ENCODE measurements at regions not wholly inside any gene's neighbourhood (a gene's known extent, or its start where the extent isn't known, plus 50 kb on each side); places are given as distances from the start of the nearest gene placed in this dataset.
"Not testable (repeated sequence)": the region's sequence is repeated elsewhere in the genome, so short reads cannot be mapped to it uniquely, and the experiment has no call there.

- DNase-seq, result no peak
Measured at GRCh38 chr5:40346901-40347300, 332.8 kb upstream of the PTGER4 start.

GRCh38 chr5:40338434-40338833, 341.3 kb upstream of the PTGER4 start:
- DNase-seq, result not testable (repeated sequence)

- no peak for DNase-seq
Measured at GRCh38 chr5:40334242-40334635, 345.5 kb upstream of the PTGER4 start.

GRCh38 chr5:40333459-40334241, 346.1 kb upstream of the PTGER4 start:
- DNase-seq, result no peak

- no peak for DNase-seq
Measured at GRCh38 chr5:40332970-40333369, 346.7 kb upstream of the PTGER4 start.

- no peak for DNase-seq
Measured at GRCh38 chr5:40331616-40332015, 348.1 kb upstream of the PTGER4 start.

- no peak for DNase-seq
Measured at GRCh38 chr5:40321514-40321913, 358.2 kb upstream of the PTGER4 start.

- no peak for DNase-seq
Measured at GRCh38 chr5:40318395-40318794, 361.3 kb upstream of the PTGER4 start.

- DNase-seq, result no peak
Measured at GRCh38 chr5:40317023-40317422, 362.7 kb upstream of the PTGER4 start.

- DNase-seq, result no peak
Measured at GRCh38 chr5:40315126-40315525, 364.6 kb upstream of the PTGER4 start.

- no peak for DNase-seq
Measured at GRCh38 chr5:40314275-40314674, 365.4 kb upstream of the PTGER4 start.

- no peak for DNase-seq
Measured at GRCh38 chr5:40312205-40312604, 367.5 kb upstream of the PTGER4 start.

- no peak for DNase-seq
Measured at GRCh38 chr5:40309851-40310250, 369.9 kb upstream of the PTGER4 start.

GRCh38 chr5:40308867-40309266, 370.8 kb upstream of the PTGER4 start:
- no peak for DNase-seq

GRCh38 chr5:40307920-40308319, 371.8 kb upstream of the PTGER4 start:
- no peak for DNase-seq

- DNase-seq, result no peak
Measured at GRCh38 chr5:40306869-40307487, 372.7 kb upstream of the PTGER4 start.

- no peak for DNase-seq
Measured at GRCh38 chr5:40292006-40292405, 387.7 kb upstream of the PTGER4 start.

- DNase-seq, result no peak
Measured at GRCh38 chr5:40291338-40291737, 388.4 kb upstream of the PTGER4 start.

GRCh38 chr5:40288800-40289485, 390.8 kb upstream of the PTGER4 start:
- no peak for DNase-seq

GRCh38 chr5:40284863-40285262, 394.9 kb upstream of the PTGER4 start:
- DNase-seq, result no peak

GRCh38 chr5:40278881-40279280, 400.8 kb upstream of the PTGER4 start:
- no peak for DNase-seq

GRCh38 chr5:40277161-40277906, 402.4 kb upstream of the PTGER4 start:
- DNase-seq, result no peak

- no peak for DNase-seq
Measured at GRCh38 chr5:40276426-40277102, 403.2 kb upstream of the PTGER4 start.

Measured in KG1 (cell line).